ENCODE measurements at regions not wholly inside any gene's neighbourhood (a gene's known extent, or its start where the extent isn't known, plus 50 kb on each side); places are given as distances from the start of the nearest gene placed in this dataset.
"Not testable (repeated sequence)": the region's sequence is repeated elsewhere in the genome, so short reads cannot be mapped to it uniquely, and the experiment has no call there.

DNA sequence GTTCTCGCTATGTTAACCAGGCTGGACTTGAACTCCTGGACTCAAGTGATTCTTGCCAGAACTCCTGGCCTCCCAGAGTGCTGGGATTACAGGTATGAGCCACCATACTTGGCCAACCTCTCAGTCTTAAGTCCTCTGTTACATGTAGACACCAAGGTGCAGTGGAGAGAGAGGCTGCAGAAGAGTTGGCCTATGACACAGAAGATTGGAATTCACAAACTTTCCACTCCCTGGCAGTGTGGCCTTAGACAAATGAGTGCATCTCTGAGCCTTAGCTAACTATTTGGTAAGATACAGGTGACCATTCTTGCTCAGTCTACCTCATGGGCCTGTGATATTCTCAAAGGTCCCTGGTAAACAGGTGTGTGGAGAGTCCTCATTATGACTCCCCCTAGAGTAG lies 159.7 kb downstream of the MYCN start:
- no peak for DNase-seq

DNA sequence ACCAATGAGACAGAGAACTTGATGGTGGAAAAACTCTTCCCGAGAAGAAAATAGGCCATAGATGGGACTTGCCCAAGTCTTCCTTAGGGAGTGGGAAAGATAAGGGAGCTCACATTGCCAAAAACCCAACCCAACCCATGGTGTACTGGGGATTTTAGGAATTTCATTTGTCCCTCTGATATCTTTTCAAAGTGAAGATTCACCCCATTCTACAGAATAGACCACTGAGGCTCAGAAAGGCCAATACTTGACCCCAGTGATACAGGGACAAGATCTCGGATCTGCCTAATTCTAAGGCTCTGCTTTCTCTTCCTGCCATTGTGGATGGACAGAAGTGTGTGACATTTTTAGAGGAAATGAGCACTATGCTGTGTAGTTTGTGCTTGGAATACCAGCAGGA lies 159.0 kb downstream of the MYCN start:
- DNase-seq = no peak

DNA sequence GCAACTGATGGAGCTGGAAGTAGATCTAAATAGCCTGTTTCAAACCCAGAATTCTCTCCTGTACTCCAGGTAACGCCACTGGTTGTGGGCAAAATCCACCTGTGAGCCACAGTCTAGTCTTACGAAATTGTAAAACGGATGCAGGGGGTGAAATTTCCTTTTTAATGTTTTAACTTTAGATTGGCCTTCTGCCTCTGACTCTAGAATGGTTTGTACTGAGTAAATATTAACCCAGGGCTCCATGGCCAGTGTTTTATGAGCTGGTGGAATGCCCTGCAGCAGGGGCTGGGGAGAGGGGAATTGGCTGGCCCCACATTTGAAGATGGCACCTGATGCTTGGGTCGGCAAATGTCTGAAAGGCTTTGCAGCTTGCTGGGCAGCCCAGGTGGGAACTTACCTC lies 156.6 kb downstream of the MYCN start:
- no peak for DNase-seq

DNA sequence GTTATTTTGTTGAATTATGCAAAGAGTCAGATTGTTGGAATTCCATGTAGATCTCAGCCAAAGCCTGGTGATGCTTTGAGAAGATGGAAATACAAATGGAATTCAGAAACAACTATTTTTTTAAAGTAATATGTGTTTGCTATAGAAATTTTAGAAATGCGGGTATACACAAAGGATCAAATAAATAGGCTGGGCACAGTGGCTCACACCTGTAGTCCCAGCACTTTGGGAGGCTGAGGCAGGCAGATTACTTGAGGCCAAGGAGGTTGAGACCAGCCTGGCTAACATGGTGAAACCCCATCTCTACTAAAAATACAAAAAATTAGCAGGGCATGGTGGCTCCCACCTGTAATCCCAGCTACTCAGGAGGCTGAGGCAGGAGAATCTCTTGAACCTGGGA lies 155.1 kb downstream of the MYCN start:
- DNase-seq = not testable (repeated sequence)

DNA sequence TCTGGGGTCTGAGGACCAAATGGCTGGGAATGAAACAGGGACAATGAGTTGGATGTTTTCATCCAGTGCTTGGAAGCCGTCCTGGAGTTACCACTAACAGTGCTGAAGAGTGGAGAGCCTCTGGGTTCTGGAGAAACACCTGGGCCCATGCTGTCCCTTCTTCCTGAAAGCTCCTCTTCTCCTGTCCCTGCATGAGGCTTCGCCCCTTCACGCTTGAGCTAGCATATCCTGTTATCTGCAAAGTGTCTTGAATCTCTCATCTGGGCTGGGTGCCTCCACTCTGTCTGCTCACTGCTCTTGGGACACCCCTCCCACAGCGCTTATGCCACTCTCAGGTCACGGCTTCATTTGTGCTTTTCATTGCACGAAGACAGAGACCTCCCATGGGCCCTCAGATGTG lies 154.5 kb downstream of the MYCN start:
- no peak for DNase-seq

DNA sequence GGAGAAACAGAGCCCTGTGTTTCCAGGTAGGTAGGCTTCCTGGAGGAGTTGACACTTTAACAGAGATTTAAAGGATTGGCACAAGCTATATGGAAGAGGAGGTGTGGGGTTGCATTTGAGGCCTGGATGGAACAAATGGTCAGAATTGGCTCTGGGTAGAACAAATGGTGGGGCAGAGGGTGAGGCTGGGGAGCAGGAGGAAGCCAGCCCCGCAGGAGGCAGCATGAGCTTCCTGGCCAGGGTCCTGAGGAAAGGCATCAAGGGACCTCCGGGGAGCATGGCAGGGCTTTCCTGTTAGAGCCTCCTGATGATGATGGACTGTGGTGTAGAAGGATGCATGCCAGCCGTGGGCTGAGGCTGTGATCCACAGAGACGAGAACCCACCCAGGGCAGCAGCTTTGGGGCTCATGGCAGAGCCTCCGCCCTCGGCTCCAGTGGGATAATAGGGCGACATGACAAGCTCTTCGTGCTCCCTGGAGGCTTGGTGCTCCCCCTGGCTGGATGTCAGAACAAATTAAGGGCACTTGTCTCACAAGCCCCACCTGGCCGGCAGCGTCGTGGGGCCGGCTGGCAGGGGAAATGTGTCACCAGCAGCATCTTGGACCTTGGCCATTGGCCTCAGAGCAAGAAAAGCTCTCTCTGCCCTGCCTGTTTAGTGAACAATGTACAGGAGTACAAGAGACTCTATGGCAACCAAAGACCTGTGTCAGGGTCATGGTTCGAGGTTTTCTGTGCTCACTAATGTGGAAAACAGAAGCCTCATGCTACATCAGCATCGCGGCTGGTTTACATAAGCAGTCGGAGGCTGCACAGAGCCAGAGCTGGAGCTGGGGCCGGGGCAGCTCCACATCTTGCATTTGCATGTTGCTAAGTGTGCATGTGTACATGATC lies 153.5 kb downstream of the MYCN start:
- peak; percentile 51 for DNase-seq

DNA sequence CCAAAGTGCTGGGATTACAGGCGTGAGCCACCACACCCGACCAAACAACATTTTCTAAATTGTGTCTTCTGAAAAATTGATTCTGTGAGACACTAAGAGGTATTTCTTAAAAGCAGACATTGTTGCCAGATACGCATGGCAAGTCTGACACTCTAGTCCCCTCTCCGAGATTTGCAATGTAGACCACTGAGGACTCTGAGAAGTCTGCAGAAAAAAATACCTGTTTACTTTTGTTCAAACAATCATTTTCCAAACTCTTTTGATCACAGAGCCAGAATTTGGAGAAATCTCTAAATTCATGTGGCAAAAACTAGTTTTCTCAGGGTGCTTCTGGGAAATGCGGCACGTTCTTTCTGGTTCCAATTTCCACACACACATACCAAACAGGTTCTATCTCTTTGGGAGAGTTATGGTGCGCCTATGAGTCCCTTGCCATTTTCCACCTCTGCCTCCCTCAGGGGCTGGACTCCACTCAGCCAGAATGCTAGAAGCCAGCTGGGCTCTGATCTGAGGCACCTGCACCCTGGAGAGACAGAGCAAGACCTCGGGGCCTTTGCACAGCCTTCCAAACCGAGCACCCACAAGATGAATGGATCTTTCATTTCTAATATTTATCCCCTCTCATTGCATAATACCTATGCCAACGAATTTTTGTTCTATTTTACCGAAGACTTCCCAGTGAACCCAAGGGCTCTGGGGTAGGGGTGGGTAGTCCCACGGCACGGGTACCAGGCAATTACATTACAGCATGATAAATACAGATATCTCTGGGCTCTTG lies 152.7 kb downstream of the MYCN start:
- no peak for DNase-seq

DNA sequence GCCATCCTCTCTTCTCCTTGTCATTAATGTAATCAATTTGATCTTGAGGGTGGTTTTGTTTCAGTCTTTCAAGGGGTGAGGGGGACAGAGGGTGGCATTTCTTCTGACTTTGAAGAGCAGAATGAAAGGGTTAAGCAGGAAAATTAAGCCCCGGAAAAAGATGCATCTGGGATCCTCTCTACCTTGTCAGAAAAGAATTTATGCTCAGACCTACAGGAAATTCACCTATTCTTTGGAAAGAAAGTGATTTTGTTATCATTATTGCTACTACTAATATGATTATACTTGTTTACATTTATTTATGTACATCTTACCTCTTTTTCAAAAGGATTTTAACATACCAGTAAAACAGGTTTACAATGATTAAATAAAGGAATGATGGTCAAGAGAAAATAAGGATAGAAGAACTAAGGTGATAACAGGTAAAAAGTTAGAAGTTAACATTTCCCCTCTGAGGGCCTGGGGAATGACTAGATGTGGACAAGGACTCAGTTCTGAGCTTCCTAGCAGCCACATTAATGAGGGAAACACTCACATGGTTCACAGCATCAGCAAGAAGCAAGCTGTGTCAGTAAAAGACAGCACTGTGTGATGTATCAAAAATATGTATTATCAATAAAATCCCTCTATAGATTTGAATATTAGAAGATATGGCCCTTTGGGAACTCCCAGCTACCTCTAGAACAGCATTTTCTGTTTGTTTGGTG lies 151.4 kb downstream of the MYCN start:
- no peak for DNase-seq

DNA sequence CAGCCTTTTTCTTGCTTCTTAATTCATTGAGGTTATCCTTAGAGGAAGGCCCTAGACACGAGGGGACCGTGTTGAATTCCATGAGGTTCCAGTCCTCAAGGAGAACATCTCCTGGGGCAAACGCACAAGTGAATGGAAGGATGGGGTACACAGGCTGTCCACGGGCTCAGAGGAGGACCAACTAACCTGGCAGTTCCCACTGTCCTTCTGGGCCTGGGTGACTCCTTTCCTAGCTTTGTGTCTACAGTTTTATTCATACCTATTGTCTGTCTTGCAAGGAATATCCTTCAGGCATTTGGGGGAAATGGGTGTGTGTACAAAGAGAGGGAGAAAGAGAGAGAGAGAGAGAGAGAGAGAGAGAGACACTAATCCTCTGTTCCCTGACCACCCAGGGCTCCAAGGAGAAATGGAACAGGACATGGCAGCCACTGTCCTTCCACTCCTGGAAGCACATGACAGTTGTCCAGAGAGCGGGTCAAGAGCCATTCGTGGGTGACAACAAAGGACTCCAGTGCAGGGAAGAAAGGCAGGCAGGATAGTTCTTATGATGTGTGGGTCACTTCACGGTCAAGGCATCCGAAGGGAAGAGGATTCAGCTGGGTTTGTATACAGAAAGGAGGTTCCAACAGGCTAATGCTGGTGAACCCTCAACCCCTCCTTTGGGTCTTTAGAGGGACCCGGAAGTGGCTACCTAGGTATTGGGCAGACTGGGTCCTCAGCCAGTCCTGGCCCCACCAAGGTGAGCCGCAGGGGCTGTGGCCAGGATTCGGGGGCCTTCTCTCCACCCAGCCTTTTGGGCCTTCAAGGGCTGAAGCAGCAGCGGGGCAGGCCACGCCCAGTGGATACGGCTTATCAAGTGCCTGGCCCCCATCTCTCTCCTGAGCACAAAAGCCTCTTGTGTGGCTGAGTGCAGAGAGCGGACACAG lies 150.6 kb downstream of the MYCN start:
- DNase-seq = no peak

DNA sequence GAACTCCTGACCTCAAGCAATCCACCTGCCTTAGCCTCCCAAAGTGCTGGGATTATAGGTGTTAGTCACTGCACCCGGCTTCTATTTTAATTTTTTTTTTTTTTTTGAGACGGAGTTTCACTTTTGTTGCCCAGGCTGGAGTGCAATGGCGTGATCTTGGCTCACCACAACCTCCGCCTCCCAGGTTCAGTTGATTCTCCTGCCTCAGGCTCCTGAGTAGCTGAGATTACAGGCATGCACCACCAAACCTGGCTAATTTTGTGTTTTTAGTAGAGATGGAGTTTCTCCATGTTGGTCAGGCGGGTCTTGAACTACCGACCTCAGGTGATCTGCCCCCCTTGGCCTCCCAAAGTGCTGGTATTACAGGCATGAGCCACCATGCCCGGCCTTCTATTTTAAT lies 149.1 kb downstream of the MYCN start:
- DNase-seq = not testable (repeated sequence)

DNA sequence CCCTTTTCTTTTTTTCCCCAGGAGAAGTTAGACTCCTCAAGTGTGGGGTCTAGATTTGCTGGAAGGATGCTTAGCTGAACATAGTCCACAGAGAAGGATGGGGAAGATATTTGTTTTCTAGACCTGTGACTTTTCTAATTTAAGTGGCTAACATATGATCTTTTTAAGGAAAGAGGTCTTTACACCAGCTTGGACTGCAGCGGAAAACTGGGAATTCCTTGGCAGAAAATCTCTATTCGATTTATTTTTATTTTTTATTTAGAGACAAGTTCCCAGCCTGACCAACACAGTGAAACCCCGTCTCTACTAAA lies 148.4 kb downstream of the MYCN start:
- no peak for DNase-seq

DNA sequence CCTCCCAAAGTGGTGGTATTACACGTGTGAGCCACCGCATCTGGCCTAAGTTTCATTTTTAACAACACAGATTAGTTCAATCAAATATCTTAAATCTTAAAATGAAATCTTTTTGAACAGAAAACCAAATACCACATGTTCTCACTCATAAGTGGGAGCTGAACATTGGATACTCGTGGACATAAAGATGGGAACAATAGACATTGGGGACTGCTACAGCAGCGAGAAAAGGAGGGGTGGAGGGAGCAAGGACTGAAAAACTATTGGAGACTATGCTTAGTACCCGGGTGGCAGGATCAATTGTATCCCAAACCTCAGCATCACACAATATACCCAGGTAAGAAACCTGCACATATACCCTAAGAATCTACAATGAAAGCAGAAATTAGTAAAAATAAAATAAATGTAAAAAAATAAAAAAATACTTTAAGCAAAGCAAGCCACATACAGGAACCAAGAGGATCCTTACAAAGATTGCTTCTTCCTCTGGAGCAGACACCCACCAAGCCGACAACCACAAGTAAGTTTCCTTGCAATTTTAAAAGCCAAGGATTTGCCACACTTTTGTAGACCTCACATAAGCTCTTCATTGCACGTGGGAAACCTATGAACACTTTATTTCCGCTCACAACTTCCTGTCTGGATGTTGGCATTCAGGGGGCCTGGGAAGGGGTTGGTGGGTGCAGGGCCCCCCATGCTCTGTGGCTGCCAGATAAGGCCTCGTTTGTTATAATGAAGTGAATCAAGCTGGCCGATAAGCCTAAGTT lies 147.9 kb downstream of the MYCN start:
- no peak for DNase-seq

DNA sequence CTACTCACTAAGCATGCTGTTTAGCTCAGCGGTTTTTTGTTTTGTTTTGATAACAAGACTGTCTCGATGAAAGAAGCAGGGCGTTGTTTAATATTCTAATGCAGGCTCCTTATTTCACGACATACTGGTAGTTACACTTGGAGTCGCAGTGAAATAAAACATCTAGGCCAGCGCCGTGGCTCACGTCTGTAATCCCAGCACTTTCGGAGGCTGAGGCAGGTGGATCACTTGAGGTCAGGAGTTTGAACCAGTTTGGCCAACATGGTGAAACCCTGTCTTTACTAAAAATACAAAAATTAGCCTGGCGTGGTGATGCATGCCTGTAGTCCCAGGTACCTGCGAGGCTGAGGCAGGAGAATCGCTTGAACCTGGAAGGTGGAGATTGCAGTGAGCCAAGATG lies 145.8 kb downstream of the MYCN start:
- DNase-seq = not testable (repeated sequence)

DNA sequence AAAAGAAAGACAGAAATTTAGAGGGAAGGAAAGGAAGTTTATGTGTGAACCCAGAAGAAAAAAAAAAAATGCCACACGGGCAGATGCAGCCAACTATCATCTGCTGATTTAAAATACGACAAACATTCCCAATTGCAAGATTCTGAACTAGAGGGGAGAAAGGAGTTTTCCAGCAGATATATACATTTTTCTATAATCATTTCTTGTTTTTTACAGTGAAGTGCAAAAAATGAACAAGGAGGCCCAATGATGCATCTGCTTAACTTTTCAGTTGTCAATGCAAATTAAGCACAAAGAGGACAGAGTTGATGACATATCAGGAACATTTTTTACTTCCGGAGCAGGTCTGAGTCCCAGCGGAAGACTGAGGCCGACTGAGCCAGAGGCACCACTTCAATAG lies 144.7 kb downstream of the MYCN start:
- DNase-seq = no peak

DNA sequence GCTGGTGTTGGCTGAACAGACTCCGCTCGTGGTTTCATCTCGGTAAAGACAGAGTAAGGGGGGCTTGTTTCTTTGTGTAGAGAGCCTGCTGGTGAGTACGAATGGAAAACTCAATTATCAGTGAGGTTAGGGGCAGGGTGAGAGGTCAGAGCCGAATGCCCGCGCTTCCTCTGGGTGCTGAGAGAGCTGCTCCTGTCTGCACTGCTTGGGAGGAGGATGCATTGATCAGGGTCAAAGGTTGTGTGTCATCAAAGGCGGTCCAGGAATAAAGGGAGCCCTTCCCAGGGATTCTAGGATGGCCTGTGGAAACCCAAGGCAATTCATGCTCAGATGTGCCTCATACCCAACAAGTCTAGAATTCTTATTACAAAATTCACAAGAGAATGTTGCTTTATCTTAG lies 143.9 kb downstream of the MYCN start:
- DNase-seq = no peak

DNA sequence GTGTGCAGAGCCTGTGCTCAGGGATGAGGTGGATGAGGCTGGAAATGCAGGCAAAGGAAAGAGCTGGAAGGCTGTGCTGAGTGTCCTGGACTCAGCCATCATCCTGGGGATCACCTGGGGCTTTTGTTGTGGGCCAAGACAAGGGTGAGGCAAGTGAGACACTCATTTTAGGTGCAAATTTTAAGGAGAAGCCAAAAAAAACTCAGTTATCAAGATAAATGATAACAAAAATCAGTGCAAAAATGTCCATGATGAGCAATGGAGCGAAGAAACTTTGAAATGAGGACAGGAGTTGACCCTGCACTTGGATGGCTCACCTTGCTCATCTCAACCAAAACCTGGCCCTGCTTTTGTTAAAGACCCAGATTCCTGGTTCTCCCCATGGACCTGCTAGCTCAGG lies 141.9 kb downstream of the MYCN start:
- DNase-seq = no peak

DNA sequence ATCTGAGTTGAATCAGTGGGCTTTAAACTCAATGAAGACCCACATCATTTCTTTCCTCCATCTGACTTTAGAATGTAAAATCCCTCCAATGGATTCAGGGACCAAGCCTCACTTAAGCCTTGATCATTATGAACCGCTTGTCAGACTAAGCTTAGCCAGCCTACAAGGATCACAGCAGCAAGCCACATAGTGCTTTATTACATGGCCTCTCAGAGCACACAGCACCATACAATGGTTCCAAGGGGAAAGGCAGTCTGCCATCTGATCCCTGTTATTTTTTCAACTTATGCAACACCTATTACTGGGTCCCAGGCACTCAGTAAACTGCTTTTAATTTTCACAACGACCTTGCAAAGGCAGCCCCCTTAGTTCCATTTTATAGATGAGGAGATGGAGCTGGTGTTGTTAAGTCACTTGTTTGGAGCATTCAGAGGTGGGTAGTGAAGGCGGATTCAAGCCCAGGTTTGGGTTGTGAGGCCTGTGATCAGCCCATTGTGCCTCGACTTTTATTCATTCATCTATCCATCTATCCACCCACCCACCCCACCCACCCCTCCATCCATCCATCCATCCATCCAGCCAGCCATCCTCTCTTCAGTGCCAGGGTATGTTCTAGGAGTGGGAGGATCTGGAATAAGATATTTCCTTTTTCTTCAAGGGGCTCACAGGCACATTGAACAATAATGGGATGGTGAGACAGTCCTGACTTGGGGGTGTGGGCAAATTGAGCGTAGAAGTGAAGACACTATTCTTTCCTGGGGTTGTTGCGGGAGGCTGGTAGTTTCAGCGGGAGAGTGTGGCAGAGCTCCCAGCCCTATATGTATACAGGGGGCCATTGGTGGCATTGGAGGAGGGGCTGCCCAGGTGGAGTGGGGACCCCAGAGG lies 141.2 kb downstream of the MYCN start:
- DNase-seq = no peak

DNA sequence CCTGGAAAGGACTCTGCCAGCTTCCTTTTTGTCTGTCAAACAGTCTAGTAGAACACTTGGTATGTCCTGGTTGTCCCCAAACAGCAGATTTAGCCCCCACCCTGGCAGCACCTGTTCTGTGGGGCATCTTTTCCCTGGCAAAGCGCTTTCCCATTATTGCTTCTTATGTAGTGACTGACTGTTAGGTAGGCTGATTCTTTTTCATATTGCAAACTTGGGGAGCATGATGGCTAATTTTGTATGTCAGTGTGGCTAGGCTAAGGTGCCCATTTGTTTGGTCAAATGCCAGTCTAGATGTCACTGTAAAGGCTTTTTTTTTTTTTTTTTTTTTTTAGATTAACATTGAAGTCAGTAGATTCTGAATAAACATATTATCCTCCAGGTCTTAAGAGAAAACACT lies 140.2 kb downstream of the MYCN start:
- no peak for DNase-seq

DNA sequence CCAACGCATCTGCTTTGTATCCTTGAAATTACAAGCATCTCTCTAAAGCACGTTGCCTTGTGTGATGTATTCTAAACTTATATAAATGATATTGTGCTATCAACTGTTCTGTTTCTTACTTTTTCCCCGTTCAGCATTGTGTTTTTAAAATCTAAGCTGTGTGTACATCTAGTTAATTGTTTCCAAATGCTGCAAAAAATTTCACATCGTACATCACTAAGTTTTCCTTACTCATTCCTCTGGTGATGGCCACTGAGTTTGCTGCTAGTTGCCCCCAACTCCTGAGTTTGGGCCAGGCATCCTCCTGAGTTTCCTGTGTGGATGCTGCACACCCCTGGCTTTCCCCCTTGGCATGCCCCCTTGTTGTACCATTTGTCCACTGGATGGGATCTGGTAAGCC lies 139.7 kb downstream of the MYCN start:
- no peak for DNase-seq

DNA sequence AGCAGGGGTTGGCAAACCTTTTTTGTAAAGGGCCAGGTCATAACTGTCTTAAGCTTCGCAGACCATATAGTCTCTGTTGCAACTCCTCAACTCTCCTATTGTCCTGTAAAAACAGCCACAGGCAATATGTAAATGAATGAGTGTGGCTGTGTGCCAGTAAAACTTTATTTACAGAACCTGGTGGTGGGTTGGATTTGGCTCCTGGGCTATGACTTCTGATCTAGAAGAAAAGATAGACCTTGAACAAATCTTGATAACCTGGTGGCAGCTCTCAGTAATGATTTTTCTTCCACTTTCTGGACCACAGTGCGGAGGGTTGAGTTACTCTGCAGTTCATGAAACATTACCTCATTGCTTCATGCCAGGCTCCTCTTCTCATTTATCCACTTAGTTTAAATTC lies 139.3 kb downstream of the MYCN start:
- no peak for DNase-seq

Data from right kidney (tissue), 1 donor.